ENCODE measurements at regions not wholly inside any gene's neighbourhood (a gene's known extent, or its start where the extent isn't known, plus 50 kb on each side); places are given as distances from the start of the nearest gene placed in this dataset.
A peak's percentile ranks its signal among the peaks of the same experiment; 100 is the strongest.

DNA sequence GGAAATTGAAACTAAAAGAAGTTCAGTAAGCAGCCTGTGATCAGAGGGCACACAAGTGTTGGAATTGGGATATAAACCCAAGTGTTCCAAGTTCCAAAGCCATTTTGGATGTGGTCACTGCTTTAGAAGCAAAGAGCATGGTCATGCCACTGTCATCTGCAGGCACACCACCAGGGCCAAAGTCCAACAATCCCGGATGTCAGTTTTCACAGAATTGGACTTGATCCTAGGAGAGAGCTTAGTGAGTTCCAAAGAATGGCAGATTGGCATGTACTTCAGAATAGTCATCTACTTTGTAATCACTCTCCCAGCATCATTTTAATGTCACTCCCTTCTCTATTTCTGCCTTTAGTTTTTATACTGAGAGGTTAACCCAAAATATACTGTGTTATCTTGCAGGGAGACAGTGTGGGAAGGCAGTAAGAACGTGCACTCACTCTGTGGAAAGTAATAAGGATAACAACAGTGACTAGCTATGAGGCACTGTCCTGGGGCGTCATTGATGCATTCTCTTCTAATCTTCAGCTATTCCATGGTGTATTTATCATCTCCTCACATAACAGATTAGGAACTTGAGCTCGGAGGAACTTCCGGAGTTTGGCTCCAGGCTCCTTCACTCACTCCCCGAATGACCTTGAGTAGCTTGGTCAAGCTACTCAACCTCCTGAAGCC is 388.0 kb downstream of the ACTL7B start (continued):
- TF ChIP-seq SCMH1 (CRISPR knock-in tag; IDR thresholded peaks at IDR 0.05; ENCODE audit: borderline replicate concordance), result no peak
- no peak for TF ChIP-seq HMGXB4 (CRISPR knock-in tag; IDR thresholded peaks at IDR 0.05; ENCODE audit: borderline replicate concordance in 1 of 2, low read depth in 1 of 2)
- 0 out of 2 replicates have a peak, but pooled peaks have one; percentile 26 for TF ChIP-seq ATF1 (CRISPR knock-in tag; IDR thresholded peaks at IDR 0.05)
- TF ChIP-seq RARA (CRISPR knock-in tag; IDR thresholded peaks at IDR 0.05), result no peak
- no peak for TF ChIP-seq ZFP37 (CRISPR knock-in tag; IDR thresholded peaks at IDR 0.05; ENCODE audit: borderline replicate concordance)
- TF ChIP-seq MXI1 (IDR thresholded peaks at IDR 0.05; ENCODE audit: borderline replicate concordance, low read depth, low read length), result 0 out of 3 replicates have a peak, but pooled peaks have one; percentile 15
- peak; percentile 39; the same call in 1 of the 2 replicates for TF ChIP-seq POGZ (CRISPR knock-in tag; IDR thresholded peaks at IDR 0.05)
- TF ChIP-seq, protein P1, sequence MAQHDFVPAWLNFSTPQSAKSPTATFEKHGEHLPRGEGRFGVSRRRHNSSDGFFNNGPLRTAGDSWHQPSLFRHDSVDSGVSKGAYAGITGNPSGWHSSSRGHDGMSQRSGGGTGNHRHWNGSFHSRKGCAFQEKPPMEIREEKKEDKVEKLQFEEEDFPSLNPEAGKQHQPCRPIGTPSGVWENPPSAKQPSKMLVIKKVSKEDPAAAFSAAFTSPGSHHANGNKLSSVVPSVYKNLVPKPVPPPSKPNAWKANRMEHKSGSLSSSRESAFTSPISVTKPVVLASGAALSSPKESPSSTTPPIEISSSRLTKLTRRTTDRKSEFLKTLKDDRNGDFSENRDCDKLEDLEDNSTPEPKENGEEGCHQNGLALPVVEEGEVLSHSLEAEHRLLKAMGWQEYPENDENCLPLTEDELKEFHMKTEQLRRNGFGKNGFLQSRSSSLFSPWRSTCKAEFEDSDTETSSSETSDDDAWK (CRISPR knock-in tag; IDR thresholded peaks at IDR 0.05), result no peak
- no peak for TF ChIP-seq ZNF3 (CRISPR knock-in tag; IDR thresholded peaks at IDR 0.05)
- TF ChIP-seq ELF3 (CRISPR knock-in tag; IDR thresholded peaks at IDR 0.05), result peak; percentile 44; the same call in 1 of the 2 replicates
- TF ChIP-seq ZNF543 (CRISPR knock-in tag; IDR thresholded peaks at IDR 0.05), result no peak
- no peak for TF ChIP-seq ZNF510 (CRISPR knock-in tag; IDR thresholded peaks at IDR 0.05; ENCODE audit: low read depth)
- TF ChIP-seq ZNF383 (CRISPR knock-in tag; IDR thresholded peaks at IDR 0.05; ENCODE audit: borderline replicate concordance), result no peak
- TF ChIP-seq DR1 (CRISPR knock-in tag; IDR thresholded peaks at IDR 0.05), result no peak
- TF ChIP-seq, protein P2, sequence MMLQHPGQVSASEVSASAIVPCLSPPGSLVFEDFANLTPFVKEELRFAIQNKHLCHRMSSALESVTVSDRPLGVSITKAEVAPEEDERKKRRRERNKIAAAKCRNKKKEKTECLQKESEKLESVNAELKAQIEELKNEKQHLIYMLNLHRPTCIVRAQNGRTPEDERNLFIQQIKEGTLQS (CRISPR knock-in tag; IDR thresholded peaks at IDR 0.05), result no peak
- TF ChIP-seq ZNF615 (CRISPR knock-in tag; IDR thresholded peaks at IDR 0.05; ENCODE audit: borderline replicate concordance), result no peak
- peak in 1 of 2 experiments; percentile 39; a peak in 1 of 4 replicates for TF ChIP-seq EP300 (IDR thresholded peaks at IDR 0.05; ENCODE audit: low read depth in 2 of 2, low read length in 2 of 2)
- no peak for TF ChIP-seq EP300 (CRISPR knock-in tag; IDR thresholded peaks at IDR 0.05; ENCODE audit: borderline replicate concordance)
- 0 out of 2 replicates have a peak, but pooled peaks have one; percentile 60 for TF ChIP-seq MIER3 (CRISPR knock-in tag; IDR thresholded peaks at IDR 0.05; ENCODE audit: borderline replicate concordance)
- 0 out of 2 replicates have a peak, but pooled peaks have one; percentile 28 for TF ChIP-seq NCOA2 (CRISPR knock-in tag; IDR thresholded peaks at IDR 0.05)
- no peak for TF ChIP-seq ZNF713 (CRISPR knock-in tag; IDR thresholded peaks at IDR 0.05)
- TF ChIP-seq FOXC1 (CRISPR knock-in tag; IDR thresholded peaks at IDR 0.05; ENCODE audit: borderline replicate concordance), result no peak
- TF ChIP-seq GZF1 (CRISPR knock-in tag; IDR thresholded peaks at IDR 0.05), result no peak
- TF ChIP-seq FOXK1 (CRISPR knock-in tag; IDR thresholded peaks at IDR 0.05; ENCODE audit: borderline replicate concordance, low read depth), result no peak
- TF ChIP-seq, protein P3, sequence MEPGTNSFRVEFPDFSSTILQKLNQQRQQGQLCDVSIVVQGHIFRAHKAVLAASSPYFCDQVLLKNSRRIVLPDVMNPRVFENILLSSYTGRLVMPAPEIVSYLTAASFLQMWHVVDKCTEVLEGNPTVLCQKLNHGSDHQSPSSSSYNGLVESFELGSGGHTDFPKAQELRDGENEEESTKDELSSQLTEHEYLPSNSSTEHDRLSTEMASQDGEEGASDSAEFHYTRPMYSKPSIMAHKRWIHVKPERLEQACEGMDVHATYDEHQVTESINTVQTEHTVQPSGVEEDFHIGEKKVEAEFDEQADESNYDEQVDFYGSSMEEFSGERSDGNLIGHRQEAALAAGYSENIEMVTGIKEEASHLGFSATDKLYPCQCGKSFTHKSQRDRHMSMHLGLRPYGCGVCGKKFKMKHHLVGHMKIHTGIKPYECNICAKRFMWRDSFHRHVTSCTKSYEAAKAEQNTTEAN (CRISPR knock-in tag; conservative IDR thresholded peaks at IDR 0.05), result no peak
- no peak for TF ChIP-seq POLR2G (IDR thresholded peaks at IDR 0.05; ENCODE audit: low read depth, low read length)
- TF ChIP-seq POLR2A (IDR thresholded peaks at IDR 0.05; ENCODE audit: insufficient read depth in 1 of 2, low read depth in 2 of 2, low read length in 2 of 2), result no peak
- no peak for TF ChIP-seq HMG20B (CRISPR knock-in tag; conservative IDR thresholded peaks at IDR 0.05)

Data from HepG2 (cell line).